Middle frontal gyrus (tissue), 1 donor: ENCODE measurements at regions not wholly inside any gene's neighbourhood (a gene's known extent, or its start where the extent isn't known, plus 50 kb on each side); places are given as distances from the start of the nearest gene placed in this dataset.

Experiments used
- DNase-seq: peaks from one replicate; pipeline ENCODE4 v3.0.0-alpha.2; 2015; ENCODE audit warnings: low spot score; ENCODE audit errors: extremely low spot score

DNA sequence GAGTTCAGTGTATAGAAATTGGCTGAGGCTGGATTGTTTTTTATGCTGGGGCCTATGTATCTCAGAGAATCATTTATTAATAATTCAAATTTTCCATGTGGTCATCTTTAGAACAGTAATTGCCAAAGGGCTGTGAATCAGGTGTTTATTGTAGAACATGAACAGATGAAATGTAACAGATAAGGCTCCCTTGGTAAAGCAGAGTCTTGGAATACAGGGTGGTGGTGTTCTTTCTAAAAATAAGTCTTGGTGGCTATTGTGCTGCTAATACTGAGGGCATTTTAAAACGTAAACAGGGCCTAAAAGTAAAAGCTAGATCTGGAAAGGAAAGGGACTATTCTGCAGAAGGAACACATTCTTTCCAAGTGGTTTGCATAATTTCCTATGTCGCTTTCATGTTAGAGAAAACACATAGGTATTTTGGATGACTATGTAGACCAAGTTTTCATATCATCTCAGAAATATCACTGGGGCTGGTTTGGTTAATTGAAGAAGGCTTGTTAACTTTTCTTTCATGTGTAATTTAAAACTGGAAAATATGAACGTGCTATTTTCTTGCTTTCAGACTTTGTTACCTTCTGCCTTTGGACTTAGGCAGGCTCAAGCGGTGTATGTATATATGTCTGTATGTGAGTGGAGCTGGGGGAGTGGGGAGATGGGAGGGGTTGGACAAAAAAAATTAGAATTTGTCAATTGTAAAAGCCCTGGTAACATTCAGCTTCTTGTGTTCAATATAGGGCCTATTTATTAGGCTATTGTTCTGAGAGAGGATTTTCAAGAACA lies 119.9 kb upstream of the ANKRD55 start:
- DNase-seq, result no peak

- no peak for DNase-seq
These were observed 117.6 kb upstream of the ANKRD55 start for GRCh38 chr5:56350597-56351170.

- no peak for DNase-seq
These were observed 117.0 kb upstream of the ANKRD55 start for GRCh38 chr5:56350011-56350596.

DNA sequence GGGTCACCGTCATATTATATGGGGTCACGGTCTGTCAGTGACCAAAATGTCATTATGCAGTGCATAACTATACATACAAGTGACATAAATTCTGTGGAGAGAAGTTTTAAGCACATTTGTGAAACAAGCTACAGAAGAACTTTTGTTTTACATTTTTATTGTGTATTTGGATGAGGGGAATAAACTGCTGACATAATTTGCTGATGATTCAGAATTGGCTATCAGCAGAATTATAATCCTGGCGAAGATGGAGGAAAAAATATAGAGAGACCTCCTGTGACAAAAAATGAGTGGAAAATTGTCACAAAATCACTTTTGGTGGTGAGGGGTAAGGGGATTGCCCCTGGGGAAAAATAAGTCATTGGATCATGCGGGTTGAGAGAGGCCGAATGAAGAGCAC lies 116.3 kb upstream of the ANKRD55 start:
- no peak for DNase-seq

GRCh38 chr5:56346741-56347535 lies 113.8 kb upstream of the ANKRD55 start:
- DNase-seq, result no peak

DNA sequence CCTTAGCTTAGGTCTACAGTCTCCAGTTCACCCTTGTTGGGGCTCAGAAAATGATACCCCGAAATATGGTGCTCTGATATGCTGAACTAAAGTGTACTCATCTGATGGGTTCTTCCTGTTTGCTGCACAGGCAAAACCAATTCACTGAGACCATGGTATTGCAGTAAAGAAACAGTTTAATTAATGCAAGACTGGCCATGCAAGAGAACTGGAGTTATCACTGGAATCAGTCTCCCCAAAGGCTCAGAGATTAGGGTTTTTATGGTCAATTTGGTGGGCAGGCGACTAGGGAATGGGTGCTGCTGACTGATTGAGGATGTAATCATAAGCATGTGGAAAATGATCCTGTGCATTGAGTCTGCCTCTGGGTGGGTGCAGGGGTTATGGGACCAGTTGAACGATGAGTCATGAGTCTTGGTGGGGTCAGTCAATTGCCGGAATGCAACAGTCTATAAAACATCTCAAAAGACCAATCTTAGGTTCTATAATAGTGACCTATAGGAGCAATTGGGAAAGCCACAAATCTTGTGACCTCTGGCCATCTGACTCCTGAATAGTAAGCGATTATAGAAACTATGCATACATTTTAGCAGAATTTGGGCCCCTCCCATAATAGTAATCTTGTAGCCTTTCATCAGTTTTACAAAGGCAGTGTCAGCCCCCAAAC lies 113.0 kb upstream of the ANKRD55 start:
- no peak for DNase-seq

GRCh38 chr5:56345352-56345751 lies 112.2 kb upstream of the ANKRD55 start:
- no peak for DNase-seq

DNA sequence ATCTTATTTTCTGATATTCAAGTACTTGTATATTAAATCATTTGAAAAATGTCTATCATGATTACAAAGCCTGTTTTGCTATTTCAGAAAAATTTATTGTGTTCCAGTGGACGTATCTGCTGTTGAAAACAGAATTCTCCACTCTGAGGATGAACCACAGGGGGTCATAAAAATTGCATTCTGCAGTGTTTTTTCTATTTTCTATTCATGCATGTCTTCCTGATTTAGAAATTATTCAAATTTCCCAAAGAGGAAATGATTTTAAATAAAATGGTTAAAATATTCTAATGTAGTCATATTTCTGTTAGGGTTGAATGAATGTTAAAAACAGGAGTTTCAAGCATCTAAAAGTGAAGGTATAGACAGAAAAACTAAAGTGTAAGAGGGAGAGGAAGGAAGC lies 111.5 kb upstream of the ANKRD55 start:
- no peak for DNase-seq

- no peak for DNase-seq
These were observed 110.9 kb upstream of the ANKRD55 start for GRCh38 chr5:56343988-56344387.

GRCh38 chr5:56342616-56343015 lies 109.5 kb upstream of the ANKRD55 start:
- DNase-seq, result no peak

DNA sequence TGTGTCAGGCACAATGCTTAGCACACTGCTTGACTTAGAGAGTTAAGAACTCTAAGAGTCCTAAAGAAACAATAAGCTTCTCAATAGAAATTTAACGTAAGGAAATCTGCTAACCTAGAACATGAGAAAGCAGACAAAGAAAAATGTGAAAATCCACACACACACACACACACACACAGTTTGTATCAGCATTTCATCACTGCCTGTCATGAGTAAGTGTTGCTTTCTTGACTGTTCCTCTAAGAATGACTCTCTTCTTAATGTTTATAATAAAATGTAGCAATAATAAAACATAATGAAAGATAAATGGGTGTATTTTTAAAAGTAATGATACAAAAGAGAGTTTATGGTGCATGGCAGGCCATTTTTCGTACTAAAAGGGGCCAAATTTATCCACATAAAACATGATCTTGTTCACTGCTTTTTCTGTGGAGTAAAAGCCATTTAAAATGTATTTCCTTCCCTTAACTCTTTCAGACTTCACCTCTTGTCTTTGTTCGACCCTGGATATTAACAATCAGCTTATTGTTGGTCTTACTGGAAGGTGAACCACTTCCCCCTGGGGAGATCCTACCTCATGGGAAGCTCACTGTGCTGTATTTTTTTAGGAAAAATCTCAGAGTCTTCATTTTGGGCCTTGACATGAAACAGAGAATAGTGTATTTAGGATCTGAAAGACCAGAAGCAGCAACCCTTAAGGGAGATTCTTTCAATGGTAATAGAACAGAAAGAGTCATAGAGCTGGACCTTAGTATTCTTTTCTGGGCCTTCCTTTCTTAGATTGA lies 107.3 kb upstream of the ANKRD55 start:
- no peak for DNase-seq

GRCh38 chr5:56339732-56340131 lies 106.6 kb upstream of the ANKRD55 start:
- no peak for DNase-seq

GRCh38 chr5:56337715-56338319 lies 104.7 kb upstream of the ANKRD55 start:
- no peak for DNase-seq

- DNase-seq, result no peak
These were observed 102.1 kb upstream of the ANKRD55 start for GRCh38 chr5:56335212-56335611.

DNA sequence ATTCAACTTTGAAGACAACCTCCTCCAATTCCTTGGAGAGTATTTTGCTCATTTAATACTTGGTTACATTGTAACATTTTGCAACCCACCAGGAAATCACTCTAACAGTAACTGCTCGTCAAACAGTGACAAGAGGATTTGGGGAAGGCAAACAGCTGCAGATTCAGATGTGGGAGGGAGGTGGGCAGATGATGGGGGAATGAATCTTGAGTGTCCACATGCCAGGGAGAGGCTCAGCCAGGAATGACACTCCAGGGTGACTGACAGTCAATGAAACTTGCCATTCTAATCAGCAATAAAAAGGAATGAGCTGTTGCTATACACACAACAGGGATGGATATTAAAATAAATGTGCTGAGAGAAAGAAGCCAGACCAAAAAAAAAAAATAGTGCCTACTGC lies 97.7 kb upstream of the ANKRD55 start:
- DNase-seq, result no peak

- no peak for DNase-seq
These were observed 97.0 kb upstream of the ANKRD55 start for GRCh38 chr5:56330167-56330566.

GRCh38 chr5:56329652-56330051 lies 96.5 kb upstream of the ANKRD55 start:
- DNase-seq, result no peak

DNA sequence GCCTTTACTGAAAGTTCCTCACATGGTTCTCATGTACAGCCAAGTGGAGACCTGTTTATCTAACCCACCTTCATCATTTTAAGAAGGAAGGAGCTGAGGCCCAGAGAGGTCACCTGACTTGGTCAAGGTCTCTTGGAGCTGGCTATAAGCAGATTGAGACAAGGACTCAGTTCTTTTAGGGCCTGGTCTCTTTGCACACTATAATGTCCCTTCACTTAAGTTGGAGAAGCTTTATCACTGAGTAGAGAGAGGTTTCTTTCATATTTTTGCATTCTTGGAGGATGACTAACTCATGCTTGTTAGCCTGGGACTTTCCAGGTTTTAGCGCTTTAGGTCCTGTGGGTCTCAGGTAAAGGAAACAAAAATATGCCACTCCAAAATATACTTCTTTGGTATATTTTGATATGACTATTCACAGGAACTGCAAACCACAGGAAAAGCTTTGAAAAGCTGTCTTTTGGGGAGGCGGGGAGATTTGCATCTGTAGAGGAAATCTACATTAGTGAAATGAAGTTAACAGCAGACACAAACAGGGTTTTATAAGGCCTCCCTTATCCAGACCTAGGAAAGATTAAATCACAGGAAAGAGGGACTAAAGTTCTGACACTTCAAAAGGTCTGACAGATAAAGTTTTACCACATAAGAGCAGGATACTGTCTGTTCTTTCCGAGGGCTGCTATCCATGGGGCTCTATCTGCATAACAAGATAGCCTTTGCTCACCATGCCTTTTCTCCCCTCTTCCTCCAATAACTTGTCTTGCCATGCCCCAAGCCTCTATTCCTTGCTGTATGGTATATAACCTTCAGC lies 95.8 kb upstream of the ANKRD55 start:
- no peak for DNase-seq

DNA sequence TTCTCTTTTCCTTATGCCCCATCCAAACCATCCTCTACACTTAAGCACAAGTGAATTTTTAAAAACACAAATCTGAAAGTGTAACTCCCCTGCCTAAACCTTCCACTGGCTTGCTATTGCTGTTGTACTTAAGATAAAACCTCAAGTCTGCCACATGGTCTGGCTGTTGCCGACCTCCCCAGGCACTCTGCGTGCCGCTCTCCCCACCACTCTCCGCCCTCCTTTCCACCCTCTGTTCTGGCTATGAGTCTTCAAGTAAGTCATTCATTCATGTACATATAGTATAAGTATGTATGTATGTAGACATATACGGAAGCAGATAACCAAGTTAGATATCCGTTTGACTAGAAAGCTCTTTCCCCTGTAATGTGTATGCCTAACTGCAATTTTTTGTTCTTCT lies 94.7 kb upstream of the ANKRD55 start:
- DNase-seq, result no peak
